HepG2 (cell line): ENCODE measurements at regions not wholly inside any gene's neighbourhood (a gene's known extent, or its start where the extent isn't known, plus 50 kb on each side); places are given as distances from the start of the nearest gene placed in this dataset.

ENCODE experiments used
- BRD4 ChIP-seq: sonication (generic); formaldehyde crosslinking; IDR thresholded peaks from 2 replicates; pipeline ENCODE4 v1.4.0; 2020; ENCODE audit warnings: missing genetic modification reagents
- CBFB ChIP-seq: sonication (generic); formaldehyde crosslinking; IDR thresholded peaks from 2 replicates; pipeline ENCODE4 v1.4.0; 2020; ENCODE audit warnings: missing genetic modification reagents
- CEBPG ChIP-seq: IDR thresholded peaks from 2 replicates; pipeline ENCODE4 v1.6.1; 2016
- CHCHD3 ChIP-seq: sonication (generic); formaldehyde crosslinking; IDR thresholded peaks from 2 replicates; pipeline ENCODE4 v1.8.0; 2022; ENCODE audit warnings: mild to moderate bottlenecking, missing genetic modification reagents, moderate library complexity
- CHD4 ChIP-seq: fragments of 200-600 bp; sonication (generic); IDR thresholded peaks from 2 replicates; pipeline ENCODE4 v1.7.0; 2017; ENCODE audit warnings: mild to moderate bottlenecking, low read length, borderline replicate concordance
- GABPA ChIP-seq, 2 experiments: IDR thresholded peaks; 2 replicates each; pipeline ENCODE4 v1.6.1; 2011 to 2016; ENCODE audit warnings: low read depth in 2 of 2, low read length in 1 of 2, missing biosample characterization in 1 of 2, missing genetic modification characterization in 1 of 2
- HINFP ChIP-seq: sonication (generic); formaldehyde crosslinking; IDR thresholded peaks from 2 replicates; pipeline ENCODE4 v1.4.0; 2020; ENCODE audit warnings: low read depth, mild to moderate bottlenecking, missing genetic modification reagents
- KLF13 ChIP-seq: sonication (generic); formaldehyde crosslinking; IDR thresholded peaks from 2 replicates; pipeline ENCODE4 v1.4.0; 2020; ENCODE audit warnings: mild to moderate bottlenecking, missing genetic modification reagents
- MEIS1 ChIP-seq: sonication (generic); formaldehyde crosslinking; IDR thresholded peaks from 2 replicates; pipeline ENCODE4 v1.9.0; 2021; ENCODE audit warnings: mild to moderate bottlenecking, missing genetic modification reagents, moderate library complexity, borderline replicate concordance
- MYNN ChIP-seq: sonication (generic); formaldehyde crosslinking; IDR thresholded peaks from 2 replicates; pipeline ENCODE4 v1.4.0; 2020; ENCODE audit warnings: mild to moderate bottlenecking, low read depth, missing genetic modification reagents
- PRDM4 ChIP-seq: sonication (generic); formaldehyde crosslinking; IDR thresholded peaks from 2 replicates; pipeline ENCODE4 v1.9.0; 2021; ENCODE audit warnings: missing genetic modification reagents, borderline replicate concordance
- SOX5 ChIP-seq: IDR thresholded peaks from 2 replicates; pipeline ENCODE4 v1.6.1; 2016; ENCODE audit warnings: borderline replicate concordance
- USF2 ChIP-seq, 2 experiments: sonication (generic) in 1 of 2; formaldehyde crosslinking in 1 of 2; IDR thresholded peaks; 2 replicates each; pipeline versions ENCODE4 v1.5.1 to v1.6.1; 2011 to 2020; ENCODE audit warnings: borderline replicate concordance in 1 of 2, low read depth in 1 of 2, low read length in 1 of 2, mild to moderate bottlenecking in 1 of 2, missing genetic modification reagents in 1 of 2, moderate library complexity in 1 of 2
- ZNF10 ChIP-seq: sonication (generic); formaldehyde crosslinking; IDR thresholded peaks from 2 replicates; pipeline ENCODE4 v1.4.0; 2020; ENCODE audit warnings: mild to moderate bottlenecking, low read depth, missing genetic modification reagents, borderline replicate concordance
- ZNF136 ChIP-seq: sonication (generic); formaldehyde crosslinking; IDR thresholded peaks from 2 replicates; pipeline ENCODE4 v1.8.1; 2022; ENCODE audit warnings: low read depth, mild to moderate bottlenecking, moderate library complexity, missing genetic modification reagents
- ZNF205 ChIP-seq: IDR thresholded peaks from 2 replicates; pipeline ENCODE4 v1.6.1; 2018; ENCODE audit warnings: missing biosample characterization, missing genetic modification reagents
- ZNF75D ChIP-seq: sonication (generic); formaldehyde crosslinking; IDR thresholded peaks from 2 replicates; pipeline ENCODE4 v1.8.1; 2023; ENCODE audit warnings: missing genetic modification reagents, mild to moderate bottlenecking, borderline replicate concordance
- TF ChIP-seq, protein P1 (sequence below): sonication (generic); formaldehyde crosslinking; IDR thresholded peaks from 2 replicates; pipeline ENCODE4 v1.9.0; 2021; ENCODE audit warnings: missing genetic modification reagents, borderline replicate concordance
- TF ChIP-seq, protein P2 (sequence below): sonication (generic); formaldehyde crosslinking; IDR thresholded peaks from 2 replicates; pipeline ENCODE4 v1.5.1; 2020; ENCODE audit warnings: missing genetic modification reagents, mild to moderate bottlenecking, borderline replicate concordance

DNA sequence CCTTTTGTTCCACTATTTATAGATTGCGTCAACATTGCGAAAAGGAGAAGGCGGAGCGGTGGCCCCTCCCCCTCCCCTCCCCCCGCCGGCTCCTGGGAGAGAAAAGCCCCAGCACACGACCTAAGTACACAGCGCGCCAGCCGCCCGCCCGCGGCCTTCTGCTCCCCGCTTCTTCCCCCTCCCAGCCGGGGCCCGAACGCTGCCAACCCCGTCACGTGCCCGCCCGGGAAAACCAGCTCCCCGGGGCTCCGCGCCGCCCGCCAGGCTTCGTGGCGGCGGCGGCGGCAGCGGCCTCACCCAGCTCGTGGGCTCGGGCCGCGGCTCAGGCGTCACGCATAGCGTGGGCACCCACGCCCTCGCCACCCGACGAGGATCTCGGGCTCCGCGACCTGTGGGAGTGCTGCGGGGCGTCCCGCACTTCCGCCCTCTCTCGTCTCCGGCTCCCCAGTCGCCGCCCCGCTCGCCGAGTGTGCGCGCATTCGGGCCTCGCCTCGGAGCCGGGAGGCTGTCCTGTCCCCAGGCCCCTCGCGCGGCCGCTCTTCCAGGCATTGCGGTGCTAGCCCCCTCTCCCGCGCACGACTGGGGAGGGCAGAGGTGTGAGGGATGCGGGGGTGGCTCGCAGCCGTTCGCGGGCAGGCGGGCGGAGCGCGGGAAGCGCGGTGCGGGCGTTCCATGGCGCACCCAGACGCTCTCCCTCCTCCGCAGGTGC lies 110.5 kb downstream of the KCNRG start (continued):
- TF ChIP-seq HINFP (CRISPR knock-in tag), result no peak
- TF ChIP-seq KLF13, result peak; percentile 84
- no peak for TF ChIP-seq ZNF136 (CRISPR knock-in tag)
- TF ChIP-seq CEBPG (CRISPR knock-in tag), result peak; percentile 71
- TF ChIP-seq, protein P1, sequence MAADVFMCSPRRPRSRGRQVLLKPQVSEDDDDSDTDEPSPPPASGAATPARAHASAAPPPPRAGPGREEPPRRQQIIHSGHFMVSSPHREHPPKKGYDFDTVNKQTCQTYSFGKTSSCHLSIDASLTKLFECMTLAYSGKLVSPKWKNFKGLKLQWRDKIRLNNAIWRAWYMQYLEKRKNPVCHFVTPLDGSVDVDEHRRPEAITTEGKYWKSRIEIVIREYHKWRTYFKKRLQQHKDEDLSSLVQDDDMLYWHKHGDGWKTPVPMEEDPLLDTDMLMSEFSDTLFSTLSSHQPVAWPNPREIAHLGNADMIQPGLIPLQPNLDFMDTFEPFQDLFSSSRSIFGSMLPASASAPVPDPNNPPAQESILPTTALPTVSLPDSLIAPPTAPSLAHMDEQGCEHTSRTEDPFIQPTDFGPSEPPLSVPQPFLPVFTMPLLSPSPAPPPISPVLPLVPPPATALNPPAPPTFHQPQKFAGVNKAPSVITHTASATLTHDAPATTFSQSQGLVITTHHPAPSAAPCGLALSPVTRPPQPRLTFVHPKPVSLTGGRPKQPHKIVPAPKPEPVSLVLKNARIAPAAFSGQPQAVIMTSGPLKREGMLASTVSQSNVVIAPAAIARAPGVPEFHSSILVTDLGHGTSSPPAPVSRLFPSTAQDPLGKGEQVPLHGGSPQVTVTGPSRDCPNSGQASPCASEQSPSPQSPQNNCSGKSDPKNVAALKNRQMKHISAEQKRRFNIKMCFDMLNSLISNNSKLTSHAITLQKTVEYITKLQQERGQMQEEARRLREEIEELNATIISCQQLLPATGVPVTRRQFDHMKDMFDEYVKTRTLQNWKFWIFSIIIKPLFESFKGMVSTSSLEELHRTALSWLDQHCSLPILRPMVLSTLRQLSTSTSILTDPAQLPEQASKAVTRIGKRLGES (CRISPR knock-in tag), result no peak
- peak; percentile 87 for TF ChIP-seq CHCHD3 (CRISPR knock-in tag)
- TF ChIP-seq BRD4 (CRISPR knock-in tag), result peak; percentile 67
- no peak for TF ChIP-seq ZNF75D (CRISPR knock-in tag)
- TF ChIP-seq ZNF10 (CRISPR knock-in tag), result no peak
- no peak for TF ChIP-seq GABPA (IDR thresholded peaks at IDR 0.05; ENCODE audit: low read depth, low read length)
- 0 out of 2 replicates have a peak, but pooled peaks have one; percentile 21 for TF ChIP-seq GABPA (CRISPR knock-in tag; IDR thresholded peaks at IDR 0.05; ENCODE audit: low read depth)
- peak; percentile 73; the same call in 1 of the 2 replicates for TF ChIP-seq MEIS1 (CRISPR knock-in tag)
- TF ChIP-seq, protein P2, sequence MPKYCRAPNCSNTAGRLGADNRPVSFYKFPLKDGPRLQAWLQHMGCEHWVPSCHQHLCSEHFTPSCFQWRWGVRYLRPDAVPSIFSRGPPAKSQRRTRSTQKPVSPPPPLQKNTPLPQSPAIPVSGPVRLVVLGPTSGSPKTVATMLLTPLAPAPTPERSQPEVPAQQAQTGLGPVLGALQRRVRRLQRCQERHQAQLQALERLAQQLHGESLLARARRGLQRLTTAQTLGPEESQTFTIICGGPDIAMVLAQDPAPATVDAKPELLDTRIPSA (CRISPR knock-in tag), result 0 out of 2 replicates have a peak, but pooled peaks have one; percentile 57
- peak; percentile 71 for TF ChIP-seq USF2 (IDR thresholded peaks at IDR 0.05; ENCODE audit: low read depth, low read length)
- no peak; the same call in none of the 2 replicates for TF ChIP-seq USF2 (CRISPR knock-in tag; IDR thresholded peaks at IDR 0.05; ENCODE audit: borderline replicate concordance)
- peak; percentile 40; the same call in 1 of the 2 replicates for TF ChIP-seq SOX5 (CRISPR knock-in tag)
- TF ChIP-seq CBFB (CRISPR knock-in tag), result no peak
- no peak for TF ChIP-seq ZNF205 (CRISPR knock-in tag)
- no peak for TF ChIP-seq CHD4
- no peak for TF ChIP-seq MYNN
- no peak for TF ChIP-seq PRDM4 (CRISPR knock-in tag)
